ENCODE measurements at regions not wholly inside any gene's neighbourhood (a gene's known extent, or its start where the extent isn't known, plus 50 kb on each side); places are given as distances from the start of the nearest gene placed in this dataset.

DNA sequence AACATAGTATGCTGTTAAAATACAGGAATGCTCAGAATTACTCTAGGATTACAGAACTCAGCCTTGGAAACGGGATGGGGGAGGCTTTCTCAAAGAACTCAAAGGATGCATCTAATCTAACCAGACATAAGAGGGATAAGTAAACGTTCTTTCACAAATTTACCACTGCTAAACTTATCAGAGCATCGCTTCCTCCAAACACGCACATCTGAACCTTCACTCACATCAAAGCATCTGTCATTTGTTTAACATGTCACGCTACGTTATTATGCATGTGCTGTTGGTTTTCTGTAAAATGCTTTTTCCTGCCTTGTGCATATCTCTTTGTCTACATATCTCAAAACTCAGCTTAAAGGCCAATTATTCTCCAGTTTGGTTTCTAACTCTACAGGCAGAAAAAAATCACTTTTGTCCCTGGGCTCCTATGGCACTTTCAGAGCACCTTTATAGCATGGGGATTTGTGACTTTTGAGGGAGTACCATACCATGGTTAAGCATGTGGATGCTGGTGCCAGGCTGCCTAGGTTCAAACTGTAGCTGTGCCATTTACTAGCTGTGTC is 106.7 kb upstream of the FSHR start:
- TF ChIP-seq, protein P1, sequence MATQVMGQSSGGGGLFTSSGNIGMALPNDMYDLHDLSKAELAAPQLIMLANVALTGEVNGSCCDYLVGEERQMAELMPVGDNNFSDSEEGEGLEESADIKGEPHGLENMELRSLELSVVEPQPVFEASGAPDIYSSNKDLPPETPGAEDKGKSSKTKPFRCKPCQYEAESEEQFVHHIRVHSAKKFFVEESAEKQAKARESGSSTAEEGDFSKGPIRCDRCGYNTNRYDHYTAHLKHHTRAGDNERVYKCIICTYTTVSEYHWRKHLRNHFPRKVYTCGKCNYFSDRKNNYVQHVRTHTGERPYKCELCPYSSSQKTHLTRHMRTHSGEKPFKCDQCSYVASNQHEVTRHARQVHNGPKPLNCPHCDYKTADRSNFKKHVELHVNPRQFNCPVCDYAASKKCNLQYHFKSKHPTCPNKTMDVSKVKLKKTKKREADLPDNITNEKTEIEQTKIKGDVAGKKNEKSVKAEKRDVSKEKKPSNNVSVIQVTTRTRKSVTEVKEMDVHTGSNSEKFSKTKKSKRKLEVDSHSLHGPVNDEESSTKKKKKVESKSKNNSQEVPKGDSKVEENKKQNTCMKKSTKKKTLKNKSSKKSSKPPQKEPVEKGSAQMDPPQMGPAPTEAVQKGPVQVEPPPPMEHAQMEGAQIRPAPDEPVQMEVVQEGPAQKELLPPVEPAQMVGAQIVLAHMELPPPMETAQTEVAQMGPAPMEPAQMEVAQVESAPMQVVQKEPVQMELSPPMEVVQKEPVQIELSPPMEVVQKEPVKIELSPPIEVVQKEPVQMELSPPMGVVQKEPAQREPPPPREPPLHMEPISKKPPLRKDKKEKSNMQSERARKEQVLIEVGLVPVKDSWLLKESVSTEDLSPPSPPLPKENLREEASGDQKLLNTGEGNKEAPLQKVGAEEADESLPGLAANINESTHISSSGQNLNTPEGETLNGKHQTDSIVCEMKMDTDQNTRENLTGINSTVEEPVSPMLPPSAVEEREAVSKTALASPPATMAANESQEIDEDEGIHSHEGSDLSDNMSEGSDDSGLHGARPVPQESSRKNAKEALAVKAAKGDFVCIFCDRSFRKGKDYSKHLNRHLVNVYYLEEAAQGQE (IDR thresholded peaks at IDR 0.05; ENCODE audit: unreplicated experiment) = no peak
- TF ChIP-seq, protein P2, sequence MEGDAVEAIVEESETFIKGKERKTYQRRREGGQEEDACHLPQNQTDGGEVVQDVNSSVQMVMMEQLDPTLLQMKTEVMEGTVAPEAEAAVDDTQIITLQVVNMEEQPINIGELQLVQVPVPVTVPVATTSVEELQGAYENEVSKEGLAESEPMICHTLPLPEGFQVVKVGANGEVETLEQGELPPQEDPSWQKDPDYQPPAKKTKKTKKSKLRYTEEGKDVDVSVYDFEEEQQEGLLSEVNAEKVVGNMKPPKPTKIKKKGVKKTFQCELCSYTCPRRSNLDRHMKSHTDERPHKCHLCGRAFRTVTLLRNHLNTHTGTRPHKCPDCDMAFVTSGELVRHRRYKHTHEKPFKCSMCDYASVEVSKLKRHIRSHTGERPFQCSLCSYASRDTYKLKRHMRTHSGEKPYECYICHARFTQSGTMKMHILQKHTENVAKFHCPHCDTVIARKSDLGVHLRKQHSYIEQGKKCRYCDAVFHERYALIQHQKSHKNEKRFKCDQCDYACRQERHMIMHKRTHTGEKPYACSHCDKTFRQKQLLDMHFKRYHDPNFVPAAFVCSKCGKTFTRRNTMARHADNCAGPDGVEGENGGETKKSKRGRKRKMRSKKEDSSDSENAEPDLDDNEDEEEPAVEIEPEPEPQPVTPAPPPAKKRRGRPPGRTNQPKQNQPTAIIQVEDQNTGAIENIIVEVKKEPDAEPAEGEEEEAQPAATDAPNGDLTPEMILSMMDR (conservative IDR thresholded peaks at IDR 0.05; ENCODE audit: low read depth in 2 of 2) = no peak
- TF ChIP-seq ZNF331 (CRISPR knock-in tag; IDR thresholded peaks at IDR 0.05; ENCODE audit: low read depth) (no peak), POLR2AphosphoS5 (IDR thresholded peaks at IDR 0.05; ENCODE audit: low read depth) (no peak), EZH2 (IDR thresholded peaks at IDR 0.05; ENCODE audit: low read depth, unreplicated experiment) (no peak), JUNB (IDR thresholded peaks at IDR 0.05; ENCODE audit: unreplicated experiment) (no peak), EZH2phosphoT487 (IDR thresholded peaks at IDR 0.05; ENCODE audit: unreplicated experiment) (no peak), CREB1 (CRISPR knock-in tag; IDR thresholded peaks at IDR 0.05; ENCODE audit: low read depth) (no peak), ZNF114 (CRISPR knock-in tag; IDR thresholded peaks at IDR 0.05) (no peak), NANOG (IDR thresholded peaks at IDR 0.05; ENCODE audit: borderline replicate concordance) (no peak), STAT1 (IDR thresholded peaks at IDR 0.05; ENCODE audit: unreplicated experiment) (no peak)
- TF ChIP-seq, protein P3, sequence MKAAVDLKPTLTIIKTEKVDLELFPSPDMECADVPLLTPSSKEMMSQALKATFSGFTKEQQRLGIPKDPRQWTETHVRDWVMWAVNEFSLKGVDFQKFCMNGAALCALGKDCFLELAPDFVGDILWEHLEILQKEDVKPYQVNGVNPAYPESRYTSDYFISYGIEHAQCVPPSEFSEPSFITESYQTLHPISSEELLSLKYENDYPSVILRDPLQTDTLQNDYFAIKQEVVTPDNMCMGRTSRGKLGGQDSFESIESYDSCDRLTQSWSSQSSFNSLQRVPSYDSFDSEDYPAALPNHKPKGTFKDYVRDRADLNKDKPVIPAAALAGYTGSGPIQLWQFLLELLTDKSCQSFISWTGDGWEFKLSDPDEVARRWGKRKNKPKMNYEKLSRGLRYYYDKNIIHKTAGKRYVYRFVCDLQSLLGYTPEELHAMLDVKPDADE (IDR thresholded peaks at IDR 0.05) = no peak

Measured in GM23338 (cell line).